Sciatic nerve (tissue), 2 donors: ENCODE measurements at regions not wholly inside any gene's neighbourhood (a gene's known extent, or its start where the extent isn't known, plus 50 kb on each side); places are given as distances from the start of the nearest gene placed in this dataset.

Experiments used
- ATAC-seq: fragments of 200-7000 bp; cut with Tn5 transposase; one replicate; pipeline ENCODE4 v1.9.1; 2020; ENCODE audit warnings: mild to moderate bottlenecking, moderate library complexity
- DNase-seq: peaks from one replicate; pipeline ENCODE4 v3.0.0-alpha.2; 2020; ENCODE audit warnings: low spot score
- intact Hi-C: fragments of 100-400 bp; cut with DNase I; formaldehyde crosslinking; loops from one replicate; pipeline ENCODE4 v1.14.2; 2022
- donor health status: DM: no; HTN: no; CAD: no.
- donor health status: DM: no; HTN: no; CAD: no.

- intact Hi-C loops: no loop called here
Observed at GRCh38 chr2:18083806-18084205, 205.3 kb downstream of the KCNS3 start.

GRCh38 chr2:18078216-18078615 is 199.7 kb downstream of the KCNS3 start:
- intact Hi-C loops: no loop called here

More at GRCh38 chr2:18083806-18084205, 205.3 kb downstream of the KCNS3 start:
- DNase-seq: no peak
- ATAC-seq: no peak

DNA sequence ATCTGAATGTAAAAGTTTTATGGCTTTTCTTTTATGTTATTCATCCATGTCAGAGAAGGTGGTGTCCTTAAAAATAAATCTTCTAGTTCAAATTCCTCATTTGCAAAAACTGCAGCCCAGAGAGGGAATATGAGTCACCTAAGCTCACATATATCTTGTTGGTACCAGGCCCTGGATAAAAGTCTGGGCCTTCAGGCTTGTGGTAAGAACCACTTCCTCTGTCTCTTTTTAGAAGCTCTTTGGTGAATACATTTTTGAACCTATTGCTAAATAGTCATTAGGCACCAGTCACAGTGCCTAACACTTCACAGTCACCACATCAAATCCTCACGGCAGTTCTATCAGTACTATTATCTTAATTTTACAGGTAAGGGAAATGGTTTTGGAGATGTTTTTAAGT is 199.2 kb downstream of the KCNS3 start:
- ATAC-seq (no peak), DNase-seq (no peak)
- intact Hi-C loops: no loop called here

More at GRCh38 chr2:18078216-18078615, 199.7 kb downstream of the KCNS3 start:
- ATAC-seq (no peak), DNase-seq (no peak)

GRCh38 chr2:18077231-18077630 is 198.8 kb downstream of the KCNS3 start:
- ATAC-seq (no peak), DNase-seq (no peak)
- intact Hi-C loops: no loop called here

DNA sequence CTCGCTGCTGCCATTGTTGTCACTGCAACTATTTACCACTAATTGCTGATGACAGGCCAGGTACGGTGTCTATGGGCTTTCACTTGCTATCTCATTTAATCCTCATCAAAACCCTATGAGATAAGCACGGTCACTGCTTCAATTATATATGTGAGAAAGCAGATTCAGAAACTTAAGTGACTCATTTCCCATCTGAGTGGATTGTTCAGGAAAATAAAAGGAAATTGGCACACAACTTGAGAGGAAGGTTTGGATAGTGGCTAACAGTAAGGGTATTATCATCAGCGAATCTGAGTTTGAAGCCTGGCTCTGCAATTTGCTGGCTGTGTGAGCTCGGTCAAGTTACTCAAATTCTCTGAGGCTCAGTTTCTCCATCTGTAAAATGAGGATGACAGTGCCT is 196.0 kb downstream of the KCNS3 start:
- intact Hi-C loops: no loop called here
- ATAC-seq (no peak), DNase-seq (no peak)

GRCh38 chr2:18073601-18074000 is 195.1 kb downstream of the KCNS3 start:
- DNase-seq (no peak), ATAC-seq (no peak)
- intact Hi-C loops: no loop called here

DNA sequence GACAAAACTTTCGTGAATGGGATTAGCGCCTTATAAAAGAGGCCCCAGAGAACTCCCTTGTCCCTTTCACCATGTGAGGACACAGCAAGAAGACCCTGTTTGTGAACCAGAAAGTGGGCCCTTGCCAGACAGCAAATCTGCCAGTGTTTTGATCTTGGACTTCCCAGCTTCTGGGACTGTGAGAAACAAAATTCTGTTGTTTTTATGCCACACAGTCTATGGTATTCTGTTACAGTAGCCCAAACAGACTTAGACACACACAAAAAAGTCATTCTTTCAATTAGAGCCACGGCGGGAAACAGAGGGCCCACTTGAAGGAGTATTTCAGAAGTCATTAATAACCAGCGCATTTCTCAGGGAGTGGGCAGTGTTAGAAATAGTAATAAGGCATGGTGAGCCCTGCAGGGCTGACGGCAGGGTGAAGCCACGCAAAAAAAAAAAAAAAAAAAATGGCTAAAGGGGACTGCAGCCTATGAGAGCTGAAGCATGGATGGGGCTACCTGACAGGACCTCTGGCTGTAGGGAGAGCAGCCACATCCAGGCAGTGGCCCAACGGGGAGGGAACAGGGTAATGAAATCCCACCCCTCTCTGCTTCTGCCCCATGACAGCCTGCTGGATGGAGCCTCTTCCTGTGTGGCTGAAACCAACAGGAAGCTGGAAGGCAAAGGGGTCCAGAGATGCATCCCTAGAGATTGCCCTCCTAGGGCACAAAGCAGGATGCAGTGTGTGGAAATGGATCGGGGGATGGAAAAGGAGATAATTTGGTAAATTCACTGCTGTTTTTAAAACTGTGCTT is 189.3 kb downstream of the KCNS3 start:
- intact Hi-C loops: no loop called here
- ATAC-seq: peak; percentile 73

GRCh38 chr2:18066894-18067293 is 188.4 kb downstream of the KCNS3 start:
- intact Hi-C loops: no loop called here
- ATAC-seq: no peak

More for the DNA sequence above, 189.3 kb downstream of the KCNS3 start:
- DNase-seq: no peak

DNA sequence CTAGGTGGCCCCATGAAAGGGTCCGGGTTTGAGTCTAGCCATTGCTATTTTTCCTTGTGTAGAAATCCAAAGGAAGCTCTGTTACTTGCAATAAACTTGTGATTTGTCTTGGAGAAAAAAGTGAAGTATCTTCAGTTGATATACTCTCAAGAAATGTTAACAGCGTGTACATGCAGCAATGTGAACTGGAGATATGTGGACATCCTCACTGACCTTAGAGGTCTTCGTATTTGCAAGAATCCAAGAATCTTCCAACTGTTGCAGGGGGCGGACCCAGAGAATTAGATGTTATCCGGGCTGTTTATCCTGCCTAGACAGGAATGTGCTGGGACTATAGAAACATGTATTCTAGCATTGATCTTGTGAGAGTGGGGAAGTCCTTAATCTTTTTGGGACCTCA is 187.6 kb downstream of the KCNS3 start:
- intact Hi-C loops: no loop called here
- ATAC-seq: peak; percentile 9
- DNase-seq: no peak

More at GRCh38 chr2:18066894-18067293, 188.4 kb downstream of the KCNS3 start:
- no peak for DNase-seq

DNA sequence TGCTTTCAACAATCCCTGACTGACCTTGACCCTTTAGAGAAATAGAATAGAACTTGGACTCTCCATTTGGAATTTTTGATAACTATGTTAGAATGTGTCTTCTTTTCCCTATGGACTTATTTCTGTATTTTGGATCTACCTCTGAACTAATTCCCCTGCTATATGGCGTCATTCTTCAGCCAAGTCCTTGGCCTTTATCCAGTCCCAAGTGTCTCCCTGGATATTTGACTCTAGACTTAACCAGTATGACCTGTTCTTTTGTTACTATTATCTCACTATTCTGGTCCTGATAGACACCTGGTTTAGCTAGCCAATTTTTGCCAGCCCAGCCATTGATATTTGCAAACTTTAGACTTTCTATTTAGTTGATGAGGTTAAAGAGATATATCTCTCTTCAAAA is 186.8 kb downstream of the KCNS3 start:
- DNase-seq: no peak
- intact Hi-C loops: no loop called here
- ATAC-seq: peak; percentile 27

- ATAC-seq: no peak
- intact Hi-C loops: no loop called here
- no peak for DNase-seq
Observed at GRCh38 chr2:18063826-18064470, 185.5 kb downstream of the KCNS3 start.

DNA sequence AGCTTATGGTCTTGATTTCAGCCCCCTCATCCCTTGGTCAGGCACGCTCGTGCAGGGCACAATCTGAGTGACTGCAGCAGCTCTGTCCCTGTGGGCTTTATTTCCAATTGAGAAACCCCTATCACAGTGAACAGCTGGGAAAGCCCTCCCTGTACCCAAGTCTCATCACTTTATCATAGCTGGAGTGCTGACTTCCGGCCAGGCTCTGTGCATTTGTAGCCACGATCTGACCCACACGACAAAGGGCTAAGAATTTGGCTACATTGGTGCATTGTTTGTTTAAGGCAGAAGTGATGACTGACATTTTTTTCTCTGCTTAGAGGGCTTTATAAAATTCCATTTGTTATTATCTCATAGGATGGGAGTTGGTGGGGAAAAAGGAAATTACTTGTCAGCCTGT is 184.4 kb downstream of the KCNS3 start:
- ATAC-seq (no peak), DNase-seq (no peak)
- intact Hi-C loops: no loop called here

DNA sequence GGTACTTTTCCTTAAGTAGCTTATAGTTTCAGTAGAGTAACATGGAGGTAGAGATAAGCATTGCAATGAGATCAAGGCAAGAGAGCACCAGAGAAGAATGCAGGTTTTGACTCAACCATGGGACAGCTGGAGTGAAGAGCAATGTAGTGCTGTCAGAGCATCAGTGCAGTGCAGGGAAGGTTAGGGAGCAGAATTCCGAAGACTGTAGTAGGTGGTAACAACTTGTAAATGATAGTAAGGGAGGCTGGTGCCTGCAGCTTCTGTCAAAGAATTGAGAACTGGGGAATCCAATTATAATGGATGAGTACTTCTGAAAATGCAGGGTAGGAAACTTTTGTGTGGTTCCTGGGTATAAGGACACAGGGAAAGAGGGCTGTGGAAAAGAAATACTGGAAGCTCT is 183.2 kb downstream of the KCNS3 start:
- intact Hi-C loops: no loop called here
- ATAC-seq: no peak
- no peak for DNase-seq

- peak; percentile 73 for ATAC-seq
- intact Hi-C loops: no loop called here
- no peak for DNase-seq
Observed at GRCh38 chr2:18057657-18058056, 179.2 kb downstream of the KCNS3 start.

GRCh38 chr2:18055290-18055689 is 176.8 kb downstream of the KCNS3 start:
- ATAC-seq (no peak), DNase-seq (no peak)
- intact Hi-C loops: no loop called here

DNA sequence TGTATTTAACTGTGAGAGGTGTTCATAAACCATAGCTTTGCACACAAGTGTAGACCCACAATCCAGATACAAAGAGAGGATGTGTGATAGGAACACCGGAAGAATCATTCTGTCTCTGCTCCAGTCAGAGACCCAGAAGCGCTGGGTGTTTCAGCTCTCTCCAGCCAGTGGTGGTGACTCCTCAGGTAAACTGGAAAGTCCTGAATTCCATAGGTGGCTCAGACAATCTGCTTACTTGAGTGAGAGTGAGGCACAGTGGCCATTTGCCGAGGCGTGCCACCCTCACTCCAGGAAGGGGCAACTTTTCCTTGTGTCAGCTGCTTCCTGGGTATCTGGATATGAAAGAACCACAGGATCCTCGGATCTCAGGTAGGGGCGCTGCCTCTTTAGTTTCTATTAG is 171.5 kb downstream of the KCNS3 start:
- ATAC-seq (no peak), DNase-seq (no peak)
- intact Hi-C loops: no loop called here

DNA sequence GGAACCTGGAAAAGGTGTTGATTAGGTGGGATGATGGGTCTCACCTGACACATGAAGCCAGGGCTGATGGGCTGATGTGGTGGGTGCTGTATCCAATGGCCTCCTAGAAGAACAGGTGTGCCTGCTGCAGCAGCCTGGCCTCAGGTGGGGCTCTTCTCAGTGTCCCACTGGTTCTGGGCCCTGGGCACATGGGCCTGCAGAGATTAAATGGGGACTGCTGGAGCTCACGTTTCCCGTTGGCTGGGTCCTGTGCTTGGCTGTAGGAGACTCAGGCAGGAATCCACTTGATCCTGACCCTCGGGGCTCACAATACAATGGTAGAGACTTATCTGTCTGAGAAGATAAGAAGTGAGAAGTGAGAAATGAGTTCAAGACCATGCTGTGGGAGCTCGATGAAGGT is 170.9 kb downstream of the KCNS3 start:
- intact Hi-C loops: no loop called here
- no peak for ATAC-seq
- no peak for DNase-seq

- DNase-seq: no peak
- intact Hi-C loops: no loop called here
- no peak for ATAC-seq
Observed at GRCh38 chr2:18047896-18048657, 169.6 kb downstream of the KCNS3 start.

DNA sequence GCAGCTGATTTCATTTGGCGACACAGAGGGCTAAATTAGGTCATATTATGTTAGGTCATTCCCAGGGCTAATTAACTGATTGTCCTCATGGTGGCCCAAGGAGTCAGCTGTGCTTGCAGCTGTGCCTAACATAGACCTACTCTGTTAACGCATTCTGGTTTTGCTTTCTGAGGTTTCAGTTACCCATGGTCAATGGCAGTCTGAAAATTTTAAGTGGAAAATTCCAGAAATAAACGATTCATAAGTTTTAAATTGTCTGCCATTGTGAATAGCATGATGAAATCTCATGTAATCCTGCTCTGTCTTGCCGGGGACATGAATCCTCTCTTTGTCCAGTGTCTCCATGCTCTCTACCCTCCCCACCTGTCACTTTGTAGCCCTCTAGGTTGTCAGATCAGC is 168.7 kb downstream of the KCNS3 start:
- peak; percentile 91 for ATAC-seq

More for the DNA sequence above, 168.7 kb downstream of the KCNS3 start:
- intact Hi-C loops: no loop called here
- no peak for DNase-seq
